GM23338 (cell line): ENCODE measurements at regions not wholly inside any gene's neighbourhood (a gene's known extent, or its start where the extent isn't known, plus 50 kb on each side); places are given as distances from the start of the nearest gene placed in this dataset.
"Not testable (repeated sequence)": the region's sequence is repeated elsewhere in the genome, so short reads cannot be mapped to it uniquely, and the experiment has no call there.

Source experiments
- CREB1 ChIP-seq: fragments of 250-450 bp; sonication (Bioruptor Pico); IDR thresholded peaks from 2 replicates; pipeline ENCODE4 v1.5.0; 2020; ENCODE audit warnings: low read depth, mild to moderate bottlenecking, moderate library complexity
- EZH2 ChIP-seq: fragments of 200-600 bp; sonication (generic); IDR thresholded peaks from one replicate; pipeline ENCODE4 v1.8.0; 2017; ENCODE audit warnings: antibody characterized with exemption, mild to moderate bottlenecking, low read depth; ENCODE audit not compliant: unreplicated experiment
- EZH2phosphoT487 ChIP-seq: fragments of 200-600 bp; sonication (generic); IDR thresholded peaks from one replicate; pipeline ENCODE4 v1.8.1; 2018; ENCODE audit warnings: antibody characterized with exemption; ENCODE audit not compliant: unreplicated experiment
- JUNB ChIP-seq: IDR thresholded peaks from one replicate; pipeline ENCODE4 v1.6.1; 2016; ENCODE audit warnings: antibody characterized with exemption; ENCODE audit not compliant: unreplicated experiment
- NANOG ChIP-seq: IDR thresholded peaks from 2 replicates; pipeline ENCODE4 v1.6.1; 2016; ENCODE audit warnings: antibody characterized with exemption, borderline replicate concordance
- POLR2AphosphoS5 ChIP-seq: IDR thresholded peaks from 2 replicates; pipeline ENCODE4 v1.6.1; 2016; ENCODE audit warnings: antibody characterized with exemption, low read depth
- ZNF114 ChIP-seq: fragments of 250-450 bp; sonication (Bioruptor Pico); IDR thresholded peaks from 2 replicates; pipeline ENCODE4 v1.5.0; 2020; ENCODE audit warnings: mild to moderate bottlenecking, moderate library complexity
- ZNF331 ChIP-seq: fragments of 250-450 bp; sonication (Bioruptor Pico); IDR thresholded peaks from 2 replicates; pipeline ENCODE4 v1.5.0; 2020; ENCODE audit warnings: low read depth, mild to moderate bottlenecking, moderate library complexity
- ZNF462 ChIP-seq: fragments of 250-450 bp; sonication (Bioruptor Pico); IDR thresholded peaks from 2 replicates; pipeline ENCODE4 v1.5.0; 2020; ENCODE audit warnings: mild to moderate bottlenecking, moderate library complexity
- TF ChIP-seq, protein P1 (sequence below), 2 experiments: fragments of 200-600 bp in 1 of 2; sonication (generic) in 1 of 2; conservative IDR thresholded peaks; 2 replicates each; pipeline versions ENCODE4 v1.5.1 to v1.6.1; 2016 to 2017; ENCODE audit warnings: antibody characterized with exemption in 2 of 2, low read depth in 2 of 2, mild to moderate bottlenecking in 2 of 2, moderate library complexity in 1 of 2
- TF ChIP-seq, protein P2 (sequence below): IDR thresholded peaks from one replicate; pipeline ENCODE4 v1.6.1; 2018; ENCODE audit warnings: antibody characterized with exemption; ENCODE audit not compliant: unreplicated experiment
- TF ChIP-seq, protein P3 (sequence below): IDR thresholded peaks from 2 replicates; pipeline ENCODE4 v1.6.1; 2016; ENCODE audit warnings: antibody characterized with exemption

GRCh38 chr9:64458642-64459041 lies 826.4 kb downstream of the FOXD4L5 start:
- TF ChIP-seq, protein P1, sequence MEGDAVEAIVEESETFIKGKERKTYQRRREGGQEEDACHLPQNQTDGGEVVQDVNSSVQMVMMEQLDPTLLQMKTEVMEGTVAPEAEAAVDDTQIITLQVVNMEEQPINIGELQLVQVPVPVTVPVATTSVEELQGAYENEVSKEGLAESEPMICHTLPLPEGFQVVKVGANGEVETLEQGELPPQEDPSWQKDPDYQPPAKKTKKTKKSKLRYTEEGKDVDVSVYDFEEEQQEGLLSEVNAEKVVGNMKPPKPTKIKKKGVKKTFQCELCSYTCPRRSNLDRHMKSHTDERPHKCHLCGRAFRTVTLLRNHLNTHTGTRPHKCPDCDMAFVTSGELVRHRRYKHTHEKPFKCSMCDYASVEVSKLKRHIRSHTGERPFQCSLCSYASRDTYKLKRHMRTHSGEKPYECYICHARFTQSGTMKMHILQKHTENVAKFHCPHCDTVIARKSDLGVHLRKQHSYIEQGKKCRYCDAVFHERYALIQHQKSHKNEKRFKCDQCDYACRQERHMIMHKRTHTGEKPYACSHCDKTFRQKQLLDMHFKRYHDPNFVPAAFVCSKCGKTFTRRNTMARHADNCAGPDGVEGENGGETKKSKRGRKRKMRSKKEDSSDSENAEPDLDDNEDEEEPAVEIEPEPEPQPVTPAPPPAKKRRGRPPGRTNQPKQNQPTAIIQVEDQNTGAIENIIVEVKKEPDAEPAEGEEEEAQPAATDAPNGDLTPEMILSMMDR (conservative IDR thresholded peaks at IDR 0.05; ENCODE audit: low read depth in 2 of 2): not testable (repeated sequence)
- not testable (repeated sequence) for TF ChIP-seq POLR2AphosphoS5; EZH2; ZNF331 (CRISPR knock-in tag); EZH2phosphoT487; CREB1 (CRISPR knock-in tag); JUNB; ZNF462 (CRISPR knock-in tag); NANOG; ZNF114 (CRISPR knock-in tag)
- TF ChIP-seq, protein P2, sequence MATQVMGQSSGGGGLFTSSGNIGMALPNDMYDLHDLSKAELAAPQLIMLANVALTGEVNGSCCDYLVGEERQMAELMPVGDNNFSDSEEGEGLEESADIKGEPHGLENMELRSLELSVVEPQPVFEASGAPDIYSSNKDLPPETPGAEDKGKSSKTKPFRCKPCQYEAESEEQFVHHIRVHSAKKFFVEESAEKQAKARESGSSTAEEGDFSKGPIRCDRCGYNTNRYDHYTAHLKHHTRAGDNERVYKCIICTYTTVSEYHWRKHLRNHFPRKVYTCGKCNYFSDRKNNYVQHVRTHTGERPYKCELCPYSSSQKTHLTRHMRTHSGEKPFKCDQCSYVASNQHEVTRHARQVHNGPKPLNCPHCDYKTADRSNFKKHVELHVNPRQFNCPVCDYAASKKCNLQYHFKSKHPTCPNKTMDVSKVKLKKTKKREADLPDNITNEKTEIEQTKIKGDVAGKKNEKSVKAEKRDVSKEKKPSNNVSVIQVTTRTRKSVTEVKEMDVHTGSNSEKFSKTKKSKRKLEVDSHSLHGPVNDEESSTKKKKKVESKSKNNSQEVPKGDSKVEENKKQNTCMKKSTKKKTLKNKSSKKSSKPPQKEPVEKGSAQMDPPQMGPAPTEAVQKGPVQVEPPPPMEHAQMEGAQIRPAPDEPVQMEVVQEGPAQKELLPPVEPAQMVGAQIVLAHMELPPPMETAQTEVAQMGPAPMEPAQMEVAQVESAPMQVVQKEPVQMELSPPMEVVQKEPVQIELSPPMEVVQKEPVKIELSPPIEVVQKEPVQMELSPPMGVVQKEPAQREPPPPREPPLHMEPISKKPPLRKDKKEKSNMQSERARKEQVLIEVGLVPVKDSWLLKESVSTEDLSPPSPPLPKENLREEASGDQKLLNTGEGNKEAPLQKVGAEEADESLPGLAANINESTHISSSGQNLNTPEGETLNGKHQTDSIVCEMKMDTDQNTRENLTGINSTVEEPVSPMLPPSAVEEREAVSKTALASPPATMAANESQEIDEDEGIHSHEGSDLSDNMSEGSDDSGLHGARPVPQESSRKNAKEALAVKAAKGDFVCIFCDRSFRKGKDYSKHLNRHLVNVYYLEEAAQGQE: not testable (repeated sequence)
- TF ChIP-seq, protein P3, sequence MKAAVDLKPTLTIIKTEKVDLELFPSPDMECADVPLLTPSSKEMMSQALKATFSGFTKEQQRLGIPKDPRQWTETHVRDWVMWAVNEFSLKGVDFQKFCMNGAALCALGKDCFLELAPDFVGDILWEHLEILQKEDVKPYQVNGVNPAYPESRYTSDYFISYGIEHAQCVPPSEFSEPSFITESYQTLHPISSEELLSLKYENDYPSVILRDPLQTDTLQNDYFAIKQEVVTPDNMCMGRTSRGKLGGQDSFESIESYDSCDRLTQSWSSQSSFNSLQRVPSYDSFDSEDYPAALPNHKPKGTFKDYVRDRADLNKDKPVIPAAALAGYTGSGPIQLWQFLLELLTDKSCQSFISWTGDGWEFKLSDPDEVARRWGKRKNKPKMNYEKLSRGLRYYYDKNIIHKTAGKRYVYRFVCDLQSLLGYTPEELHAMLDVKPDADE: not testable (repeated sequence)
